ENCODE measurements at regions not wholly inside any gene's neighbourhood (a gene's known extent, or its start where the extent isn't known, plus 50 kb on each side); places are given as distances from the start of the nearest gene placed in this dataset.

DNA sequence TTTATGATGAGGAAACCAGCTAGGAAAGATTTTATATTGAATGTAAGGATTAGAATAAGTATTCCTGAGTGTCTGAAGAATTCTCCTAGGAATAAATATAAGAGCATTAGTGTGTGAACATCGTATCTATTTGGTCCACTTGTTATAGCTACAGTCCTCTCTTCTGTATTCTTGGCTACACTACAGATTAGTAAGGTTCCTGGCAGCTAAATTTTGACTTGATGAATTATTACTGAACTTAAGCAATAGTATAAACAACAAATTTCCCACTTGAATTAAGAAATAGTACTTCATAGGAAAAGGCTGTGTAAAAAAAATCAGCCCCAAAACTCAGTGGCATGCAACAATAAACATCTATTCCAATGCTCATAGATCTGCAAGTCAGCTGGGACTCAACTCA, 138.4 kb upstream of the G2E3 start:
- no peaks in the 10 kb centered on the region for H3K9me3 Mint-ChIP-seq
- TF ChIP-seq, protein P1, sequence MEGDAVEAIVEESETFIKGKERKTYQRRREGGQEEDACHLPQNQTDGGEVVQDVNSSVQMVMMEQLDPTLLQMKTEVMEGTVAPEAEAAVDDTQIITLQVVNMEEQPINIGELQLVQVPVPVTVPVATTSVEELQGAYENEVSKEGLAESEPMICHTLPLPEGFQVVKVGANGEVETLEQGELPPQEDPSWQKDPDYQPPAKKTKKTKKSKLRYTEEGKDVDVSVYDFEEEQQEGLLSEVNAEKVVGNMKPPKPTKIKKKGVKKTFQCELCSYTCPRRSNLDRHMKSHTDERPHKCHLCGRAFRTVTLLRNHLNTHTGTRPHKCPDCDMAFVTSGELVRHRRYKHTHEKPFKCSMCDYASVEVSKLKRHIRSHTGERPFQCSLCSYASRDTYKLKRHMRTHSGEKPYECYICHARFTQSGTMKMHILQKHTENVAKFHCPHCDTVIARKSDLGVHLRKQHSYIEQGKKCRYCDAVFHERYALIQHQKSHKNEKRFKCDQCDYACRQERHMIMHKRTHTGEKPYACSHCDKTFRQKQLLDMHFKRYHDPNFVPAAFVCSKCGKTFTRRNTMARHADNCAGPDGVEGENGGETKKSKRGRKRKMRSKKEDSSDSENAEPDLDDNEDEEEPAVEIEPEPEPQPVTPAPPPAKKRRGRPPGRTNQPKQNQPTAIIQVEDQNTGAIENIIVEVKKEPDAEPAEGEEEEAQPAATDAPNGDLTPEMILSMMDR (IDR thresholded peaks at IDR 0.05; ENCODE audit: unreplicated experiment) = no peak

DNA sequence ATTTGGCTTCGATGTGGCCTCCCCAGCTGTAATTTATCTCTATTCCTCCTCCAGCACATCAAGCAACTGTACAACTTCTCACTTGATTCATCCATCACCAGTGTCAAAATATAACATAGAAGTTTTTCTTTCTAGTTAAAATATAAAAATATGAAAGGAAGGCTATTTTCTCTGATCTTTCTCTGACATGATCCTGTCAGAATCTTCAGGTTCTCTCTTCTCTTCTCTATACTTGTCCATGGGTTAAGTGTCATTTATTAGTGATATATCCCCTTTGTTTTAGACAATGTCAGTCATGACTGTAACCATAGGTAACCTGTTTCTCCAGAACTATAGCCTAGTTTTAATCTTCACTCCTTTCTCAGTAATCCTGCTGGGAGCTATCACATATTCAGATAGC, 132.5 kb upstream of the G2E3 start:
- Mint-ChIP-seq H3K27me3 (ENCODE audit: low read depth) (peaks cover 16% of the 10 kb centered on the region), H3K4me3 (no peak overlapping the region), H3K9me3 (peaks cover 12% of the 10 kb centered on the region), H3K4me1 (no peaks in the 10 kb centered on the region), H3K27ac (no peak overlapping the region), H3K36me3 (no peaks in the 10 kb centered on the region)
- DNase-seq (ENCODE audit: low spot score in 2 of 2, unreplicated experiment in 2 of 2) = no peak
- TF ChIP-seq, protein P1 (IDR thresholded peaks at IDR 0.05; ENCODE audit: unreplicated experiment) = no peak

More for the DNA sequence above, 138.4 kb upstream of the G2E3 start:
- H3K4me3 Mint-ChIP-seq = no peak overlapping the region
- DNase-seq (ENCODE audit: low spot score in 2 of 2, unreplicated experiment in 2 of 2) = no peak
- no peaks in the 10 kb centered on the region for H3K4me1 Mint-ChIP-seq
- H3K27ac Mint-ChIP-seq = no peak overlapping the region
- H3K36me3 Mint-ChIP-seq = no peaks in the 10 kb centered on the region
- H3K27me3 Mint-ChIP-seq (ENCODE audit: low read depth) = peaks cover 18% of the 10 kb centered on the region

DNA sequence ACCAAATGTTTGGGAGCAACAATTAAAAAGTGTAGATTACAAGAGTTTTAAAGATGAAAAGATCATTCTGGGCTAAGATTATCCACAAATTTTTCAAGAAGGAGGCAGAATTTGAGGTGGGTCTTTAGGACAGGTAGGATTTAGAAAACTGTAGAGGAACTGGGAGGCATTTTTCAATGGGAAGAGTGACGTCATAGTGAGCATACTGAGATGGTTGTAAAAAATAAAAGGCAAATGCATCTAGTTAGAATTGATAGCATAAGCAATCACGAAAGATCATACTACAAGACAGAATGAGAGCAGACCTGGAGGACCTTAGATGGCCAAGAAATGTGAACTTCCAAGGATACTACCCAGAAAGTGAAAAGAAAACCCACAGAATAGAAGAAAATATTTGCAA, 131.6 kb upstream of the G2E3 start:
- H3K36me3 Mint-ChIP-seq = no peaks in the 10 kb centered on the region

DNA sequence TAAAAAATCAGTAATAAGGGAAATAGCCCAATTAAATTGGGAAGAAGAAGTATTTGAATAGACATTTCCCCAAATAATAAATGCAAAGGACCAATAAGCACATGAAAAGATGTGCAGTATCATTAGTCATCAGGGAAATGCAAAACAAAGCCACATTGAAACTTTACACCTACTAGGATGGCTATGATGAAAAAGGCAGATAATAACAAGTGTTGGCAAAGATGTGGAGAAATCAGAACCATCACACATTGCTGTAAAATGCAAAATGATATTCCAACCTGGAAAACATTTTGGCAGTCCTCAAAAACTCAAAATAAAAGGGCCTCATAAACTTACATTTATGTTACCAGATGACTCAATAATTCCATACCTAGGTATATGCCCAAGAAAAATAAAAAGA, 131.1 kb upstream of the G2E3 start:
- Mint-ChIP-seq H3K4me3 (no peak overlapping the region), H3K27me3 (ENCODE audit: low read depth) (peaks cover 16% of the 10 kb centered on the region), H3K27ac (no peak overlapping the region), H3K4me1 (no peaks in the 10 kb centered on the region), H3K36me3 (no peaks in the 10 kb centered on the region), H3K9me3 (peaks cover 12% of the 10 kb centered on the region)
- no peak for DNase-seq (ENCODE audit: low spot score in 2 of 2, unreplicated experiment in 2 of 2)
- TF ChIP-seq, protein P1 (IDR thresholded peaks at IDR 0.05; ENCODE audit: unreplicated experiment) = no peak

More for the DNA sequence above, 131.6 kb upstream of the G2E3 start:
- Mint-ChIP-seq H3K27me3 (ENCODE audit: low read depth) (peaks cover 16% of the 10 kb centered on the region), H3K9me3 (peaks cover 12% of the 10 kb centered on the region), H3K27ac (no peak overlapping the region), H3K4me3 (no peak overlapping the region), H3K4me1 (no peaks in the 10 kb centered on the region)
- TF ChIP-seq, protein P1 (IDR thresholded peaks at IDR 0.05; ENCODE audit: unreplicated experiment) = no peak
- DNase-seq (ENCODE audit: low spot score in 2 of 2, unreplicated experiment in 2 of 2) = no peak

DNA sequence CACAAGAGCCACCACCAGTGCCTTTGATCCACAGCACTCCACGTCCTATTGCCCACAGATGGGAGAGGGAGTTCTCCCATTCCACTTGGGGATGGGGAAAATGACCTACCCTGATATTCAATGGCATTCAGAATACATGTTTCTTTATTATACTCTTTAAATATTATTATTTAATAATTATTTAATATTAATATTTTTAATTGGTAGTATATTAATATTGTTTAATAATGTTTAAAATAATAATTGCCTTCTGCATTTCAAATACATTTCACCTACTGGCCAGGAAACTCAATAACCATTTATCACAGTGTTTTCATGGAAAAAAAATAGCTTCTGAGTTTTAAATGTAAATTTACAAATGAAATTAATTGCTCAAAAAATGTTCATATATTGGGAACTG, 127.4 kb upstream of the G2E3 start:
- Mint-ChIP-seq H3K4me3 (no peak overlapping the region), H3K27ac (no peak overlapping the region), H3K4me1 (peaks cover 3% of the 10 kb centered on the region), H3K27me3 (ENCODE audit: low read depth) (no peaks in the 10 kb centered on the region), H3K36me3 (no peaks in the 10 kb centered on the region), H3K9me3 (peaks cover 12% of the 10 kb centered on the region)
- no peak for DNase-seq (ENCODE audit: low spot score in 2 of 2, unreplicated experiment in 2 of 2)
- TF ChIP-seq, protein P1 (IDR thresholded peaks at IDR 0.05; ENCODE audit: unreplicated experiment) = no peak

DNA sequence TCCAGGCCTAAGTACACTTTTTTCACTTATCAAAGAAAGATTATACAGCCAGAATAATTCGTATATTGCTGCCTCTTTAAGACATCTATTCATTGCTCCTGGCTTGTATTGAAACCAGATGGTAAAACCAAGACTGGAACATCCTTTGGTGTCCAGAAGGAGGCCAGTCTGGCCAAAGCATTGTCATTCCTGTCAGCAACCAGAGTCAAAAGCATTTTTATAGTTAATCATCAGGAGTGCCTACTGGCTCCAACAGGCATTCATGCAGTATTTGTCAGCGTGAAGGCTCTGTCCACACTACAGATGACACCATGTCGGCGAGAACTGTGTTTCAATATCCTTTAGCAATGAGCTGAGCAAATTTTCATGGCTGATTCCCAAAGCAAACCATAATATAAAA, 118.0 kb upstream of the G2E3 start:
- no peak overlapping the region for H3K27ac Mint-ChIP-seq

More for the DNA sequence above, 118.0 kb upstream of the G2E3 start:
- H3K4me1 Mint-ChIP-seq = peaks cover 4% of the 10 kb centered on the region
- TF ChIP-seq, protein P1 (IDR thresholded peaks at IDR 0.05; ENCODE audit: unreplicated experiment) = no peak
- H3K27me3 Mint-ChIP-seq (ENCODE audit: low read depth) = peaks cover 3% of the 10 kb centered on the region
- H3K36me3 Mint-ChIP-seq = no peaks in the 10 kb centered on the region
- H3K9me3 Mint-ChIP-seq = no peaks in the 10 kb centered on the region
- DNase-seq (ENCODE audit: low spot score in 2 of 2, unreplicated experiment in 2 of 2) = no peak
- H3K4me3 Mint-ChIP-seq = no peak overlapping the region
